ENCODE measurements at regions not wholly inside any gene's neighbourhood (a gene's known extent, or its start where the extent isn't known, plus 50 kb on each side); places are given as distances from the start of the nearest gene placed in this dataset.

GRCh38 chr5:93008502-93009207 lies 572.4 kb downstream of the NR2F1-AS1 start:
- no peaks in the 10 kb centered on the region for H3K36me3 ChIP-seq (ENCODE audit: control insufficient read depth, insufficient read depth, low read length)
- no peak for DNase-seq (ENCODE audit: low read depth)
- ChIA-PET POLR2A (no interaction called here), CTCF (no interaction called here)
- H3K4me3 ChIP-seq (ENCODE audit: low read depth, low read length), result no peak overlapping the region
- H3K27me3 ChIP-seq (ENCODE audit: control insufficient read depth, insufficient read depth, low read length), result no peaks in the 10 kb centered on the region
- TF ChIP-seq, protein P1, sequence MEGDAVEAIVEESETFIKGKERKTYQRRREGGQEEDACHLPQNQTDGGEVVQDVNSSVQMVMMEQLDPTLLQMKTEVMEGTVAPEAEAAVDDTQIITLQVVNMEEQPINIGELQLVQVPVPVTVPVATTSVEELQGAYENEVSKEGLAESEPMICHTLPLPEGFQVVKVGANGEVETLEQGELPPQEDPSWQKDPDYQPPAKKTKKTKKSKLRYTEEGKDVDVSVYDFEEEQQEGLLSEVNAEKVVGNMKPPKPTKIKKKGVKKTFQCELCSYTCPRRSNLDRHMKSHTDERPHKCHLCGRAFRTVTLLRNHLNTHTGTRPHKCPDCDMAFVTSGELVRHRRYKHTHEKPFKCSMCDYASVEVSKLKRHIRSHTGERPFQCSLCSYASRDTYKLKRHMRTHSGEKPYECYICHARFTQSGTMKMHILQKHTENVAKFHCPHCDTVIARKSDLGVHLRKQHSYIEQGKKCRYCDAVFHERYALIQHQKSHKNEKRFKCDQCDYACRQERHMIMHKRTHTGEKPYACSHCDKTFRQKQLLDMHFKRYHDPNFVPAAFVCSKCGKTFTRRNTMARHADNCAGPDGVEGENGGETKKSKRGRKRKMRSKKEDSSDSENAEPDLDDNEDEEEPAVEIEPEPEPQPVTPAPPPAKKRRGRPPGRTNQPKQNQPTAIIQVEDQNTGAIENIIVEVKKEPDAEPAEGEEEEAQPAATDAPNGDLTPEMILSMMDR (IDR thresholded peaks at IDR 0.05; ENCODE audit: insufficient read depth, low read depth, low read length), result no peak

- no peak for DNase-seq (ENCODE audit: low read depth)
- Histone ChIP-seq H3K36me3 (ENCODE audit: control insufficient read depth, insufficient read depth, low read length) (no peaks in the 10 kb centered on the region), H3K4me3 (ENCODE audit: low read depth, low read length) (no peak overlapping the region), H3K27me3 (ENCODE audit: control insufficient read depth, insufficient read depth, low read length) (no peaks in the 10 kb centered on the region)
- ChIA-PET POLR2A (no interaction called here), CTCF (interaction anchor here (1.3 kb wide), 1 partner anchor 9 kb away, joined by 3 read pairs; no protein-coding TSS in a partner anchor)
- TF ChIP-seq, protein P1 (IDR thresholded peaks at IDR 0.05; ENCODE audit: insufficient read depth, low read depth, low read length), result no peak
These were observed 574.1 kb downstream of the NR2F1-AS1 start for GRCh38 chr5:93006915-93007314.

DNA sequence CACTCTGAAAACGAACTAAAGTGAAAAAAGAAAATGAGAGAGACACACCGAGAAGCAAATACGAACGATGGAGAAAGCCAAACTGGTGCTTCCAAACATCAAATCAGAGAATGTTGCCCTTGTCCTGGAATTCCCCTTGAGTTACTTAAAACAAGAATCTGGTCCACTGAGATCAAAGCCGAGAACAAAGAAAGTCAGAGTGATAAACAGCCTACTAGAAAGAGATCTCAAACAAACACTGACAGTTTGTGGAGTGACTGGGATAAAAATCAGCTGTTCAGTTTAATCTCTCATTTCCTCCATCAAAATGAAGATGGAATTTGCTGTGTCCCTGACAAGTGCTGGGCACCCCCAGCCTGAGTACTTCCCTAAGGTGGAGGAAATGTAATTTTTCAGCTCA lies 582.6 kb downstream of the NR2F1-AS1 start:
- no peak for DNase-seq (ENCODE audit: low read depth)
- no peak overlapping the region for H3K4me3 ChIP-seq (ENCODE audit: low read depth, low read length)
- no peaks in the 10 kb centered on the region for H3K27me3 ChIP-seq (ENCODE audit: control insufficient read depth, insufficient read depth, low read length)
- ChIA-PET POLR2A (no interaction called here), CTCF (interaction anchor here (1.1 to 1.6 kb wide), 2 partner anchors 8 to 89 kb away, joined by 3 read pairs; no protein-coding TSS in a partner anchor)
- TF ChIP-seq, protein P1 (IDR thresholded peaks at IDR 0.05; ENCODE audit: insufficient read depth, low read depth, low read length), result no peak
- no peaks in the 10 kb centered on the region for H3K36me3 ChIP-seq (ENCODE audit: control insufficient read depth, insufficient read depth, low read length)

- Histone ChIP-seq H3K4me3 (ENCODE audit: low read depth, low read length) (no peak overlapping the region), H3K36me3 (ENCODE audit: control insufficient read depth, insufficient read depth, low read length) (no peaks in the 10 kb centered on the region), H3K27me3 (ENCODE audit: control insufficient read depth, insufficient read depth, low read length) (no peaks in the 10 kb centered on the region)
- CTCF ChIA-PET, result interaction anchor here (0.6 kb wide), 1 partner anchor 279 kb away, joined by 4 read pairs; no protein-coding TSS in a partner anchor
- POLR2A ChIA-PET, result no interaction called here
- DNase-seq (ENCODE audit: low read depth), result no peak
- TF ChIP-seq, protein P1 (IDR thresholded peaks at IDR 0.05; ENCODE audit: insufficient read depth, low read depth, low read length), result no peak
These were observed 586.6 kb downstream of the NR2F1-AS1 start for GRCh38 chr5:92994392-92994791.

DNA sequence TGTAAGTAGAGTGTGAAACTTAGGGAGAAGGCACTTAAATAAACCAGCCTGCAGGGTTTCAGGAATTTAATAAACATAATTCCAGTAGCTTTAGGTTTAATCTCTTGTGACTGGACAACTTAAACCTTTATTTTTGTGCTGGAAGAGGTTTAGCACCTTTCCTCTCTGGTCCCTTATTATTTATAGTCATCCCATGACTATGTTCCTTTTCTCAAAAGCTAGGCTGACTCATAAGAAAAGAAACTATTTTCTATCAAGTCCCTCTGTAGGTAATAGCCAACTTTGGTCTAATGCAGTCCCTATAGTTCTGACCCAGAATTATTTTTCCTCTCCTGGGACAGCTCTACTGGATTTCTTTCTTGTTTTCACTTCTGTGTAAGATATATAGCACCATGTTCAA lies 588.9 kb downstream of the NR2F1-AS1 start:
- Histone ChIP-seq H3K36me3 (ENCODE audit: control insufficient read depth, insufficient read depth, low read length) (no peaks in the 10 kb centered on the region), H3K27me3 (ENCODE audit: control insufficient read depth, insufficient read depth, low read length) (no peaks in the 10 kb centered on the region; the same call in 1 of the 2 replicates), H3K4me3 (ENCODE audit: low read depth, low read length) (no peak overlapping the region)
- CTCF ChIA-PET, result interaction anchor here (1.5 kb wide), 1 partner anchor 9 kb away, joined by 3 read pairs; no protein-coding TSS in a partner anchor
- no peak for DNase-seq (ENCODE audit: low read depth)
- POLR2A ChIA-PET, result no interaction called here
- TF ChIP-seq, protein P1 (IDR thresholded peaks at IDR 0.05; ENCODE audit: insufficient read depth, low read depth, low read length), result no peak
